Fibroblast of the aortic adventitia (primary cell): ENCODE measurements at regions not wholly inside any gene's neighbourhood (a gene's known extent, or its start where the extent isn't known, plus 50 kb on each side); places are given as distances from the start of the nearest gene placed in this dataset.

Experiments used
- DNase-seq: peaks from one replicate; pipeline ENCODE4 v3.0.0-alpha.2; 2010; ENCODE audit warnings: low read depth
- H3K4me3 ChIP-seq: 2 replicates; pipeline ENCODE4 v1.5.1; 2011; ENCODE audit warnings: low read depth, mild to moderate bottlenecking, control low read depth, low read length, moderate library complexity
- CTCF ChIP-seq: IDR thresholded peaks from 2 replicates; pipeline ENCODE4 v1.5.1; 2011; ENCODE audit warnings: mild to moderate bottlenecking, low read length, control low read depth, inconsistent platforms; ENCODE audit not compliant: insufficient read depth

GRCh38 chr10:75332081-75332480 lies 69.5 kb downstream of the ZNF503 start:
- no peak overlapping the region for H3K4me3 ChIP-seq
- DNase-seq: no peak
- TF ChIP-seq CTCF: no peak

- no peak for DNase-seq
- H3K4me3 ChIP-seq: no peak overlapping the region
- no peak for TF ChIP-seq CTCF
Observed at GRCh38 chr10:75331081-75331480, 70.5 kb downstream of the ZNF503 start.

- TF ChIP-seq CTCF: no peak
- DNase-seq: no peak
- no peak overlapping the region for H3K4me3 ChIP-seq
Observed at GRCh38 chr10:75329190-75329745, 72.3 kb downstream of the ZNF503 start.

GRCh38 chr10:75326306-75326705 lies 75.3 kb downstream of the ZNF503 start:
- TF ChIP-seq CTCF: no peak
- no peak overlapping the region for H3K4me3 ChIP-seq
- DNase-seq: no peak

- no peak for TF ChIP-seq CTCF
Observed at GRCh38 chr10:75319274-75319673, 82.3 kb downstream of the ZNF503 start.

GRCh38 chr10:75314570-75314969 lies 78.8 kb upstream of the COMTD1 start:
- H3K4me3 ChIP-seq: no peak overlapping the region
- TF ChIP-seq CTCF: no peak
- no peak for DNase-seq

More at GRCh38 chr10:75319274-75319673, 82.3 kb downstream of the ZNF503 start:
- no peak for DNase-seq
- H3K4me3 ChIP-seq: no peak overlapping the region

- no peak overlapping the region for H3K4me3 ChIP-seq
- TF ChIP-seq CTCF: no peak
- DNase-seq: no peak
Observed at GRCh38 chr10:75312440-75312839, 76.7 kb upstream of the COMTD1 start.
